ENCODE measurements at regions not wholly inside any gene's neighbourhood (a gene's known extent, or its start where the extent isn't known, plus 50 kb on each side); places are given as distances from the start of the nearest gene placed in this dataset.

DNA sequence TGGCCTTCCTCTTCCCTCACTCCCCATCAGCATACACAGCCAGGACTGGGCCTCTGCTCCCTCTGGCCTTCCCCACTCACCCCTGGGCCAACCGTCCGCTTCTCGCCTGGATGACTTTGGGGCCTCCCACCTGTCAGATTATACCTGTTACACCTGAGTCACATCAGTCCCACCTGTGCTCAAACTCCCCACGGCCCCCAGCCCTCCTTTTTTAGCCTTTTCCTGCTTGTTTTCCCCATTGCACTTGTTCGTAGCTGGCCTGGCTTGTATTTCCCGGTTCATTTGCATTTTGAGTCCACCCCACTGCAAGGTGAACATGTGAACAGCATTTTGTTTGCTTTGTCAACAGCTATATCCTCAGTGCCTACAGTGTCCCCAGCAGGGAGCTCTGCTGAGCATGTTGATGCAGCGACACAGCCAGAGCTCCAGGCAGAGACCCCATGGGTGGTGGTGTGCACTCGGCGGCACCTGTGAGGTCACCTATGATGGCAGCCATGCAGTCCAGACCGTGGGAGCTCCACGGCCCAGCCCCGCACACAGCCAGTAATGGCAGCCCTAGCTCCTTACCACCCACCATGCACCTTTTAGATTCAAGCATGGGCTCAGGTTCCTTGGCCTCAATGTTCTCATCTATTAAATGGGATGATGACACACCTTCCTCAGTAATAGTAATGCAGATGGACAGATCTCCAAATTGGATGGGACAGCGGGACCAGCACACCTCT is 276.4 kb upstream of the HS6ST1 start:
- Histone ChIP-seq H3K4me1 (ENCODE audit: control insufficient read depth, extremely low read depth, insufficient read depth, low read length) (no peaks in the 10 kb centered on the region), H3K9ac (replicated peaks; ENCODE audit: extremely low read depth, insufficient read depth, low read length) (no peak overlapping the region), H2AFZ (ENCODE audit: low read depth, low read length) (no peak overlapping the region), H3K9me3 (replicated peaks; ENCODE audit: control insufficient read depth, insufficient read depth, low read length) (no peaks in the 10 kb centered on the region), H3K27me3 (ENCODE audit: control insufficient read depth in 2 of 2, insufficient read depth in 2 of 2, low read length in 2 of 2) (no peaks in the 10 kb centered on the region), H3K36me3 (ENCODE audit: control insufficient read depth in 2 of 2, extremely low read depth in 1 of 2, insufficient read depth in 2 of 2, low read length in 2 of 2) (no peaks in the 10 kb centered on the region), H3K9me1 (replicated peaks; ENCODE audit: control insufficient read depth, extremely low read depth, insufficient read depth, low read length) (no peaks in the 10 kb centered on the region), H4K20me1 (replicated peaks; ENCODE audit: control insufficient read depth, extremely low read depth, insufficient read depth, low read length) (no peaks in the 10 kb centered on the region), H3K27ac (ENCODE audit: insufficient read depth, low read depth, low read length) (no peak overlapping the region), H3K4me3 (replicated peaks in 1 of 3; ENCODE audit: insufficient read depth in 1 of 3, low read depth in 1 of 3, low read length in 3 of 3) (no peak overlapping the region), H3K79me2 (ENCODE audit: control insufficient read depth, insufficient read depth, low read length) (no peaks in the 10 kb centered on the region), H3K4me2 (ENCODE audit: insufficient read depth, low read length) (no peak overlapping the region)
- intact Hi-C loops (cut with micrococcal nuclease) (no loop called here), dilution Hi-C loops (cut with MboI; ENCODE audit: extremely low pct_ligation_motif_present, low sequenced_read_pairs) (no loop called here)
- DNase-seq (ENCODE audit: low read depth, low spot score) = no peak
- TF ChIP-seq FOS (IDR thresholded peaks at IDR 0.05; ENCODE audit: borderline replicate concordance, insufficient read depth, low read length) = no peak
- TF ChIP-seq, protein P1, sequence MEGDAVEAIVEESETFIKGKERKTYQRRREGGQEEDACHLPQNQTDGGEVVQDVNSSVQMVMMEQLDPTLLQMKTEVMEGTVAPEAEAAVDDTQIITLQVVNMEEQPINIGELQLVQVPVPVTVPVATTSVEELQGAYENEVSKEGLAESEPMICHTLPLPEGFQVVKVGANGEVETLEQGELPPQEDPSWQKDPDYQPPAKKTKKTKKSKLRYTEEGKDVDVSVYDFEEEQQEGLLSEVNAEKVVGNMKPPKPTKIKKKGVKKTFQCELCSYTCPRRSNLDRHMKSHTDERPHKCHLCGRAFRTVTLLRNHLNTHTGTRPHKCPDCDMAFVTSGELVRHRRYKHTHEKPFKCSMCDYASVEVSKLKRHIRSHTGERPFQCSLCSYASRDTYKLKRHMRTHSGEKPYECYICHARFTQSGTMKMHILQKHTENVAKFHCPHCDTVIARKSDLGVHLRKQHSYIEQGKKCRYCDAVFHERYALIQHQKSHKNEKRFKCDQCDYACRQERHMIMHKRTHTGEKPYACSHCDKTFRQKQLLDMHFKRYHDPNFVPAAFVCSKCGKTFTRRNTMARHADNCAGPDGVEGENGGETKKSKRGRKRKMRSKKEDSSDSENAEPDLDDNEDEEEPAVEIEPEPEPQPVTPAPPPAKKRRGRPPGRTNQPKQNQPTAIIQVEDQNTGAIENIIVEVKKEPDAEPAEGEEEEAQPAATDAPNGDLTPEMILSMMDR (IDR thresholded peaks at IDR 0.05; ENCODE audit: extremely low read depth in 1 of 2, insufficient read depth in 1 of 2, low read depth in 1 of 2, low read length in 2 of 2) = no peak
- no peak for TF ChIP-seq EZH2 (IDR thresholded peaks at IDR 0.05; ENCODE audit: borderline replicate concordance, low read depth, low read length, severe bottlenecking)
- TF ChIP-seq, protein P2, sequence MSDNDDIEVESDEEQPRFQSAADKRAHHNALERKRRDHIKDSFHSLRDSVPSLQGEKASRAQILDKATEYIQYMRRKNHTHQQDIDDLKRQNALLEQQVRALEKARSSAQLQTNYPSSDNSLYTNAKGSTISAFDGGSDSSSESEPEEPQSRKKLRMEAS (IDR thresholded peaks at IDR 0.05; ENCODE audit: insufficient read depth, insufficient read length) = no peak
- no peak for TF ChIP-seq JUN (IDR thresholded peaks at IDR 0.05; ENCODE audit: borderline replicate concordance, insufficient read depth, insufficient read length, low read depth)
- TF ChIP-seq MYC (IDR thresholded peaks at IDR 0.05; ENCODE audit: low read depth, low read length) = no peak
- no peak for TF ChIP-seq POLR2AphosphoS5 (IDR thresholded peaks at IDR 0.05; ENCODE audit: insufficient read depth, low read depth, low read length)
- TF ChIP-seq POLR2A (IDR thresholded peaks at IDR 0.05; ENCODE audit: low read depth, low read length) = no peak
- TF ChIP-seq GATA2 (IDR thresholded peaks at IDR 0.05; ENCODE audit: insufficient read depth, insufficient read length, low read depth, low read length) = no peak
- BruUV-seq (replicated peaks) = no TSS peak
- CTCF ChIA-PET = no interaction called here
- POLR2A ChIA-PET = no interaction called here
- no peak for FAIRE-seq
